Activated CD4-positive, alpha-beta T cell treated with anti-CD3 and anti-CD28 coated beads for 4 hours (primary cell): ENCODE measurements at regions not wholly inside any gene's neighbourhood (a gene's known extent, or its start where the extent isn't known, plus 50 kb on each side); places are given as distances from the start of the nearest gene placed in this dataset.

ENCODE experiments used
- DNase-seq, 2 donors: peaks; one replicate each; pipeline ENCODE4 v3.0.0-alpha.2; 2020

DNA sequence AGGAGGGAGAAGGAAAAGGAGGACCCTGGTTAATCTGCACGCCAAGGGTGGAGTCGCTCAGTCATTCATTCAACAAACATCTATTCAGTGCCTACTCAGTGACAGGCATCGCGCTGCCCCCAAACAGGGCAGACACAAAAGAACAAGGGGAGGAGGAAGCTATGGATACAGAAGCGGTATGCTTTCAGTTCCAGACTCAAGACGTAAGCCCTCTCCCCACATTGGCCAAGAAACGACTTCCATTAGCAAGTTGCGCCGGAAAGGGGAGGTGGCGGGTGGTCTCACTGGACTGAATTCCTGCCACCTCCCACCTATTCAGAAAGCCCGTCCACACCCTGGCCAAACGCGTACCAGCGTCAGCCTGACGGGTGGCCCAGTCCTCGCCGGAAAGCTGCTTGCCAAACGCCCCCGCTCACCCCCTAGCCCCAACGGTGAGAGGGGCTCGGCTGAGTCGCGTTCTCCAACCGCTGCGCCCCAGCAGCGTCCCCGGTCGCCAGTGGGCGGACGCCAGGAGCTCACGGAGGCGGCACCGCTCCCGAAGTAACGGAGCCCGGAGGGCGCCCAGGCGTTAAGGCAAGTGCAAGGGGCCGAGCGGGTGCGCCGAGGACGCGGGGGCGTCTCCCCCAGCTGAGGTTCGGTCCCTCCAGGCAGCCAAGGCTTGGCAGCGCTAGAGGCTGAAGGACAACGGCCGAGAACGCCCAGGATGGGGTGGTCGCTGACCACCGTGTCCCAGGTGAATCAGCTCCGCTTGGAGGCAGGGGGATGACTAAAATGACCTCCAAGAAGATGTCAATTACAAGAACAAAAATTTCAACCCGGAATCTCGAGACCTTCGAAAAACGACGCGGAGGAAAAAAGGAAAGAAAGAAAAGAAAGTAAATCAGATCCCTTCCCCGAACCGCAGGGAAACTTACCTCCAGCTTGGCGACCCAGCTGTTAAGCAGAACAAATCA lies 470.7 kb downstream of the SOX9 start:
- peak; percentile 7 to 20 for DNase-seq

DNA sequence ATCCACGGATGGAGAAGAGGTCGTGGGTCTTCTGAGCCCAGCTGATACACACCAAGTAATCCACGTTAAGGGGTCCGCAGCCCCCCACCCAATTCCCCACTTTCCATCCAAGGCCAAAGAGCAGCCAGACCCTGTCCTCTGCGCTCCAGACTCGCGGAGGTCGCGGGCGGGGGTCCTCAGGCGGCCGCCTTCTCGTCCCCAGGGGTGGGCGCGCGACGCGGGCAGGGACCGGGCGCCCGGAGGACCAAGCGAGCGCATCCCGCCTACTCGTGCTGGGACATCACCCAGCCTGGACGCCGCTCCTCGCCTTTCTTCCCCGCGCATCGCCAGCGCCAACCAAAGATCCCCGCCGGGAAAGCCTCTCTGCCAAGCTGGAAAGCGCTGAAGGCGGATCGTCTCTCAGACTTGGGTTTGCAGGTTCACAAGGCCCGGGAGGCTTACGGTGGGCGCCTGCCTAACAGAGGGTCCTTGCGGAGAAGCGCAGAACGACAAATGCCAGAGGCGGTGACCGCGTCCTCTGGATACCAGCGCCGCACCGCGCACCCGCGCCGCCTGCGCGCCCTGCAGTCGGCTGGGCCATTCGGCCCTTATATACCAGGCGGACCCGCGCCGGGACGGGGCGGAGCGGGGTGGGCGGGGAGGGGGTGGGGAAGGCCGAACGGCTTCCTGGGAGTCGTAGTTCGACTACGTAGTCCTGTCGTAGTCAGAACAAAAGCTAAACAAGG lies 471.6 kb downstream of the SOX9 start:
- DNase-seq, result peak; percentile 26 to 55

DNA sequence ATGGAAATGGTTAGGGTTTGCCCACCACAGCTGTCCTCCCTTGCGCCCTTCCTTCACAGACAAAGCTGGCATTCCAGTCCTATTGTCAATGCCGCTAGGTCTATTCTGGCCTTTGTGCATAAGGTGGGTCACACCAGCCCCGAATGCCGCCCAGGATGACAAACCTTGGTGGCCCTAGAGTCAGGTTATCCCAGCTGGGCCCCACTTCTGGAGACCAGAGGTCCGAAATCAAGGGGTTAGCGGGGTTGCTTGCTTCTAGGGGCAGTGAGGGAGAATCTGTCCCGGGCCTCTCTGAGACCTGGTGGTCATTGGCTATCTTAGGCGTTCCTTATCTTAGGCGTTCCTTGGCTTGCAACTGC lies 472.1 kb downstream of the SOX9 start:
- DNase-seq, result no peak

DNA sequence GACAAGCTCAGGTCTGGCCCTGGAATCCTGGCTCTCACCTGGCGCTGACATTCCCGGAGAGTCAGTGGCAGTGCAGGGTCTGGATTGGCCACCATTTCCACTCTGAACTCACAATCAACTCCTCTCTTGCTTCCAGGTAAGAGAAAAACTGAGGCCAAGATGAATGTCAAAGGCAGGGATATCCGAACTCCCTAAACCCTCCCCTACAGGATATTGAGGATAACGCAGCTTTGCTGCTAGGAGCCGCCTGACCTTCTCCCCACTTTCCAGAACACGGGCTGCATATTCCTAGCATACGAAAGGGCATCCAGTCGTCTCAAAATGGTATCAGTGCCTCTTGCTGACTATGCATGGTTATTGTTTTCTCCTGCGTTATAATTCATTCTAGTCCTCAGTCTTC lies 473.4 kb downstream of the SOX9 start:
- DNase-seq, result no peak
